Fibroblast of pulmonary artery (primary cell): ENCODE measurements at regions not wholly inside any gene's neighbourhood (a gene's known extent, or its start where the extent isn't known, plus 50 kb on each side); places are given as distances from the start of the nearest gene placed in this dataset.
A peak's percentile ranks its signal among the peaks of the same experiment; 100 is the strongest.
"Not testable (repeated sequence)": the region's sequence is repeated elsewhere in the genome, so short reads cannot be mapped to it uniquely, and the experiment has no call there.

Experiments used
- DNase-seq: peaks from one replicate; pipeline ENCODE4 v3.0.0-alpha.2; 2010; ENCODE audit warnings: low read depth
- H3K4me3 ChIP-seq: replicated peaks from 2 replicates; pipeline ENCODE4 v1.5.1; 2011; ENCODE audit warnings: low read depth, mild to moderate bottlenecking, control low read depth, low read length, moderate library complexity
- TF ChIP-seq, protein P1 (sequence below): IDR thresholded peaks from 2 replicates; pipeline ENCODE4 v1.5.1; 2011; ENCODE audit warnings: mild to moderate bottlenecking, control low read depth, low read length, inconsistent platforms; ENCODE audit errors: missing control alignments

DNA sequence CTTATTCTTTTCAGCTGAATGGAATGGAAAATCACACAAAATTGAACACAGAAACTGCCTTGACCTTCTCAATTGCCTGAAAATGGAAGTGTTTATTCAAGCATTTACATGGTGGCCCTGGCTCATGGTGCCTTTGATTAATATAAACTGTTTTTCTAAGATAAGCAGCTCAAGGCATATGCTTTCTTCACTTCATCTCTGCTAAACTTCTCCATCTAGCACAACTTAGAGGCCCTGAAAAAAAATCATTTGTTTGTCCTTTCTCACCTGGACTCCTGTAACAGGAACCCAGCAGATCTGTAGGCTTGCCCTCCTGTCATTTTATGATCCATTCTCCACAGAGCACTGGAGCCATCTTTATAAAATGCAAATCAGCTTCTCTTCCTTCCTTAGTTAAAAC, 117.5 kb upstream of the KRR1 start:
- no peak for DNase-seq
- no peak overlapping the region for H3K4me3 ChIP-seq
- TF ChIP-seq, protein P1, sequence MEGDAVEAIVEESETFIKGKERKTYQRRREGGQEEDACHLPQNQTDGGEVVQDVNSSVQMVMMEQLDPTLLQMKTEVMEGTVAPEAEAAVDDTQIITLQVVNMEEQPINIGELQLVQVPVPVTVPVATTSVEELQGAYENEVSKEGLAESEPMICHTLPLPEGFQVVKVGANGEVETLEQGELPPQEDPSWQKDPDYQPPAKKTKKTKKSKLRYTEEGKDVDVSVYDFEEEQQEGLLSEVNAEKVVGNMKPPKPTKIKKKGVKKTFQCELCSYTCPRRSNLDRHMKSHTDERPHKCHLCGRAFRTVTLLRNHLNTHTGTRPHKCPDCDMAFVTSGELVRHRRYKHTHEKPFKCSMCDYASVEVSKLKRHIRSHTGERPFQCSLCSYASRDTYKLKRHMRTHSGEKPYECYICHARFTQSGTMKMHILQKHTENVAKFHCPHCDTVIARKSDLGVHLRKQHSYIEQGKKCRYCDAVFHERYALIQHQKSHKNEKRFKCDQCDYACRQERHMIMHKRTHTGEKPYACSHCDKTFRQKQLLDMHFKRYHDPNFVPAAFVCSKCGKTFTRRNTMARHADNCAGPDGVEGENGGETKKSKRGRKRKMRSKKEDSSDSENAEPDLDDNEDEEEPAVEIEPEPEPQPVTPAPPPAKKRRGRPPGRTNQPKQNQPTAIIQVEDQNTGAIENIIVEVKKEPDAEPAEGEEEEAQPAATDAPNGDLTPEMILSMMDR, result no peak

DNA sequence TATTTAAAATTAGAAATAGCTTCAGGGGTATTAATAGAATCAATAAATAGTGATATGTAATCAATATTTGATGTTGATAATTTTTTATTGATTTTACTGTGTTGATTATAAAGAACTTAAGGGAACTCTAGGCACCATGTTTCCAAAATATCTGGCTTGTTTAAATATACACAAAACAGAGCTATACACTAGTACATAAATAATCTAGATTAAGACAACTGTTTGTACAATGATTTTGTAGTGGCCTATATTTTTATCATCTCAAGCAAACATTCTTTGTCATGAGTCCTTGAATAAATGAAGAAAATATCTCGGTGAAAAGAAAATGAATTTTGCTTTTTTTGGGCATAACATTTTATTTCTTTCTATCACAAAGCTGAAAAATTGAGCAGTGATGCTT, 117.1 kb upstream of the KRR1 start:
- H3K4me3 ChIP-seq, result no peak overlapping the region
- TF ChIP-seq, protein P1, result no peak
- no peak for DNase-seq

DNA sequence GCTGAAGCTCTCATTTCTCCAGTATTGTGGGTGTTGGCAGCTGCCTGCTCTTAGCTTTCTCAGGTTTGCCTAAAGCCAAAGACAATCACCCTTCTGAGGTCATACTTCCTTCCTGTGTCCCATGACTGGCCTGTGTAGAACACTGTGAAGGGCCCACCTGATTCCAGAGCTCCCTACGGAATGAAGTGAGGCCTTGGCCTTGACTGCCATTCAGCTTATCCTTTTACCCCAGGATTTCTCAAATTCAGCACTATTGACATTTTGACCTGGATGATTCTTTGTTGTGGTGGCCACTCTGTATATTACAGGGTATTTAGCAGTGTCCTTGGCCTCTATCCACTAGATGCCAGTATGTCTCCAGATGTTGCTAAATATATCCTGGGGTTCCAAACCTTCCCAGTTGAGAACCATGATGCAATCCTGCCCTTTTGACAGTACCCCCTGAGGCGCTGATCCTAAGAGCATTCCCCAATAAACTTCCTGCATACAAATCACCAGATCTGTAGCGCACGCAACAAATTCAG, 112.3 kb upstream of the KRR1 start:
- no peak overlapping the region for H3K4me3 ChIP-seq
- TF ChIP-seq, protein P1, result peak; percentile 21
- peak; percentile 77 for DNase-seq

DNA sequence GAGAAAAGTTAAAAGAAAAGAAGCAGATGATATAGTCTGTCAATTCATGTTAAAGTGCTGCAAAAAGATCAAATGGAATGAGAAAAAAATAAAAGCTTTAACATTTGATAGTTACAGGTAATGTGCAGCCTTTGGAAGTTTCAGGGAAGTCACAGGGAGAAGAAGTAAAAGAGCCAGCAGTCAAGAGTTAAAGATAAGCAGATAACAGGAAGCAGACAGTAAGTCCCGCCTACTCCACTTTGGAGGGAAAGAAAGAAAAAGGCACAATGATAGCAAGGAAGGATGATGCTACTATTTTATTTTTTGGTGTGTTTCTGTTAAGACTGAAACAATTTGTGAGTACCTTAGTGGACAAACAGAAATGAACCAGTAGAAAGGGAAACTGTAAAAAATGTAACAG, 111.1 kb upstream of the KRR1 start:
- TF ChIP-seq, protein P1, result no peak
- no peak for DNase-seq
- no peak overlapping the region for H3K4me3 ChIP-seq

DNA sequence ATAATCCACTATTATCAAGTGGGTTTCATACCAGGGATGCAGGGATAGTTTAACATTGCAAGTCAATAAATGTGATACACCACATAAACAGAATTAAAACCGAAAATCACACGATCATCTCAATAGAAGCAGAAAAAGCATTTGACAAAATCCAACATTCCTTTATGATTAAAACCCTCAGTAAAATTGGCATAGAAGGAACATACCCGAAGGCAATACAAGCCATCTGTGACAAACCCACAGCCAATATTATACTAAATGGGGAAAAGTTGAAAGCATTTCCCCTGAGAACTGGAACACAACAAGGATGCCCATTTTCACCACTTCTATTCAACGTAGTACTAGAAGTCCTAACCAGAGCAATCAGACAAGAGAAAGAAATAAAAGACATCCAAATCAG, 103.0 kb upstream of the KRR1 start:
- DNase-seq, H3K4me3 ChIP-seq: not testable (repeated sequence)

DNA sequence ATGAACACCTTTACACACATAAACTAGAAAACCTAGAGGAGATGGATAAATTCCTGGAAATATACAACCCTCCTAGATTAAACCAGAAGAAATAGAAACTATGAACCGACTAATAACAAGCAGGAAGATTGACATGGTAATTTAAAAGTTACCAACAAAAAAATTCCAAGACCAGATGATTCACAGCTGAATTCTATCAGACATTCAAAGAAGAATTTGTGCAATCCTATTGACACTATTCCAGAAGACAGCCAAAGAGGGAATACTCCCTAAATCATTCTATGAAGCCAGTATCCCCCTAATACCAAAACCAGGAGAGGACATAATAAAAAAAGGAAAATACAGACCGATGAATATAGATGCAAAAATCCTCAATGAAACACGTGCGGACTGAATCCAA, 102.6 kb upstream of the KRR1 start:
- H3K4me3 ChIP-seq, result no peak overlapping the region
- DNase-seq, result peak; percentile 23
- TF ChIP-seq, protein P1, result no peak

DNA sequence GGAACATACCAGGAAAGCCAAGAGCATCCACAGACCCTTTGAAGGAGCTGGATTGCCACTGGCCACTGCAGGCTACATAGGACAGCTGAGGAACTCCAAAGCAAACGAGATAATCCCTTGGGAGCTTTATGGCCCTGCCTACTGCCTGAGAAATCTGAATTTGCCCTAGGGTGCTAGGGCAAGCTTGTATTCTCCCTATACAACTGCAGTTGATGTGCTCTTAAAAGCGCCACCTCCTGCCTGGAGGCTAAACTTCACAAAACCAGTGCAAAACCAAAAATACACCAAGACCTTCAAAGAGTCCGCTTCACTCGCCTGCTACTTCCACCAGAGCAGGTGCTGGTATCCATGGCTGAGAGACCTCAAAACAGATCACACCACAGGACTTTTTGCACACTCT, 99.6 kb upstream of the KRR1 start:
- no peak for DNase-seq
- TF ChIP-seq, protein P1, result no peak
- no peak overlapping the region for H3K4me3 ChIP-seq

DNA sequence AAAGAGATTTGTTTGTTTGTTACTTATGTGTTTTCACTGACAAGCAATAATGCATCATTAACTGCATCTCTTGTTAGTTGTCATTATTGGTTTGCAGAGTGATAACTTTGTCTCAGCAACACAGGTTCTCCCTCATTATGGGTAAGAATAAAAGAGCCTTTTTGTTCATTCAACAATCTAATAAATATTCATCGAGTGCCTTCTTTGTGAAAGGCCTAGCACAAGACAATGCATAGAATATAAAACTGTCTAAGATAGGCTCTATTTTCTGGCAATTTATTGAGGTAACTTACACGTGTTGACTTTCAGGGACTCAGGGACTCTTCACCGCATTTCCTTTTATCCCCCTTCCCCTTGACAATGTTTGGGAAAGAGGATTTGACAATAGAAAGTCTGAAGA, 95.5 kb upstream of the KRR1 start:
- TF ChIP-seq, protein P1, result no peak
- no peak overlapping the region for H3K4me3 ChIP-seq
- no peak for DNase-seq
